ENCODE measurements at regions not wholly inside any gene's neighbourhood (a gene's known extent, or its start where the extent isn't known, plus 50 kb on each side); places are given as distances from the start of the nearest gene placed in this dataset.

GRCh38 chrX:118239178-118239870, 106.6 kb upstream of the WDR44 start:
- TF ChIP-seq CTCF (conservative IDR thresholded peaks at IDR 0.05 in 1 of 2, IDR thresholded peaks at IDR 0.05 in 1 of 2; ENCODE audit: extremely low read depth in 1 of 2, insufficient read depth in 1 of 2, low read depth in 1 of 2, low read length in 2 of 2) (no peak), EZH2 (IDR thresholded peaks at IDR 0.05; ENCODE audit: borderline replicate concordance, low read length) (no peak)
